GM20000 (cell line): ENCODE measurements at regions not wholly inside any gene's neighbourhood (a gene's known extent, or its start where the extent isn't known, plus 50 kb on each side); places are given as distances from the start of the nearest gene placed in this dataset.

Experiments
- DNase-seq: peaks from one replicate; pipeline ENCODE4 v3.0.0; 2012; ENCODE audit warnings: low spot score
- TF ChIP-seq, protein P1 (sequence below): IDR thresholded peaks from 2 replicates; pipeline ENCODE4 v1.5.1; 2012; ENCODE audit warnings: mild to moderate bottlenecking, control low read depth; ENCODE audit errors: extremely low read depth, missing control alignments

DNA sequence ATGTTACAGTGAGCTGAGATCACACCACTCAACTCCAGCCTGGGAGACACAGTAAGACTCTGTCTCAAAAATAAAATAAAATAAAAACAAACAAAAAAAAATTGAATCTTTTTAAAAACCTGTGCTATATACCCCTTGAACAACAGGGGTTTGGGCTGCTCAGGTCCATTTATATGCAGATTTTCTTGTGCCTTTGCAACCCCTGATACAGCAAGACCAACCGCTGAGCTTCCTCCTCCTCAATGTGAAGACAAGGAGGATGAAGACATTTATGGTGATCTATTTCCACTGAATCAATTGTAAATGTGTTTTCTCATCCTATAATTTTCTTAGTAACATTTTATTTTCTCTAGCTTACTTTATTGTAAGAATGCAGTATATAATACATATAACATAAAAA lies 831.0 kb upstream of the ARPP21 start:
- no peak for DNase-seq

DNA sequence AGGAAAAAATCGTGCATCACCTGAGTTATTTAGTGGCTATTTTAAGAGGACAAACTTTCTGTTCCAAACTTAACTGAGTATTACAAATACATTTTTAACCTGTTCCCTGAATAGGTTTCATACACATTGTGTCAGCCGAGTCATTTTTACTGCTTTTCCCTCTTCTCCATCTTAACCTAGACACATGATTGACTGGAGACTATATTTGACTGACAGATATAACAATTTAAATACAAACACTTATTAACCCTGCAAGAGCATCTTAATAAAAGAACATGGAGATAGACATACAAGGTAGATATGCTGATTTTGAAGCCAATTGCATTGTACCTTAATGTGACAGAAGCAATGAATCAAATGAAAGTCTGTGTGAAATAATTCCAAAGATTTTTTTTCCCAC lies 810.5 kb upstream of the ARPP21 start:
- DNase-seq = no peak
- TF ChIP-seq, protein P1, sequence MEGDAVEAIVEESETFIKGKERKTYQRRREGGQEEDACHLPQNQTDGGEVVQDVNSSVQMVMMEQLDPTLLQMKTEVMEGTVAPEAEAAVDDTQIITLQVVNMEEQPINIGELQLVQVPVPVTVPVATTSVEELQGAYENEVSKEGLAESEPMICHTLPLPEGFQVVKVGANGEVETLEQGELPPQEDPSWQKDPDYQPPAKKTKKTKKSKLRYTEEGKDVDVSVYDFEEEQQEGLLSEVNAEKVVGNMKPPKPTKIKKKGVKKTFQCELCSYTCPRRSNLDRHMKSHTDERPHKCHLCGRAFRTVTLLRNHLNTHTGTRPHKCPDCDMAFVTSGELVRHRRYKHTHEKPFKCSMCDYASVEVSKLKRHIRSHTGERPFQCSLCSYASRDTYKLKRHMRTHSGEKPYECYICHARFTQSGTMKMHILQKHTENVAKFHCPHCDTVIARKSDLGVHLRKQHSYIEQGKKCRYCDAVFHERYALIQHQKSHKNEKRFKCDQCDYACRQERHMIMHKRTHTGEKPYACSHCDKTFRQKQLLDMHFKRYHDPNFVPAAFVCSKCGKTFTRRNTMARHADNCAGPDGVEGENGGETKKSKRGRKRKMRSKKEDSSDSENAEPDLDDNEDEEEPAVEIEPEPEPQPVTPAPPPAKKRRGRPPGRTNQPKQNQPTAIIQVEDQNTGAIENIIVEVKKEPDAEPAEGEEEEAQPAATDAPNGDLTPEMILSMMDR = no peak

More for the DNA sequence above, 831.0 kb upstream of the ARPP21 start:
- TF ChIP-seq, protein P1 = no peak

DNA sequence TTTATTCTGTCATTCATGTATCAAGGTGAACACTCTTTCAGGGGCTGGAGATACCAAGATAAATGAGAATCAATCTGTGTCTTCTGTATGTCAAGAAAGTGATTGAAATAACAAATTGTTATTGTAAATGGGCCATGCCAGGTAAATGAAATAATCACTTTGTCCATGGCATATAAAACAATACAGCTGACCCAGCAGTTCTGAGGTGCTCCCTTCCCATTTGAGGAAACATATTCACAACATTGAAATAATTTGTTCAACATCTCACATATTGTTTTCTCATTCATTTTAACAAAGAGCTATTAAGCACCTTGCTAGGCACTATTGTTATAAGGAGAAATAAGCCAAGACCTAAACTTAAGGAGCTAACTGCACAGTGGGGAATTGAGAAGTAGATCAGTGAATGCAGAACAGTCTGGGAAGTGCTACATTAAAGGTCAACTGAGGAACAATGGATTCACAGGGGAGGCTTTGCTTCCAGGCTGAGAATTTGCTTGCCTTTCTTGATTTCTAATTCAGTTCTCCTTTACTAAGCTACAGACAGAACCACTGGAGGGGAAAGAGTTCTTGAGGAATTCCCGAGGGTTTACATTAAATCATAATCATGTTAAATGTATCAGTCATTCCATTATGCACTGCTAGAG lies 806.3 kb upstream of the ARPP21 start:
- no peak for DNase-seq
- TF ChIP-seq, protein P1 = no peak

DNA sequence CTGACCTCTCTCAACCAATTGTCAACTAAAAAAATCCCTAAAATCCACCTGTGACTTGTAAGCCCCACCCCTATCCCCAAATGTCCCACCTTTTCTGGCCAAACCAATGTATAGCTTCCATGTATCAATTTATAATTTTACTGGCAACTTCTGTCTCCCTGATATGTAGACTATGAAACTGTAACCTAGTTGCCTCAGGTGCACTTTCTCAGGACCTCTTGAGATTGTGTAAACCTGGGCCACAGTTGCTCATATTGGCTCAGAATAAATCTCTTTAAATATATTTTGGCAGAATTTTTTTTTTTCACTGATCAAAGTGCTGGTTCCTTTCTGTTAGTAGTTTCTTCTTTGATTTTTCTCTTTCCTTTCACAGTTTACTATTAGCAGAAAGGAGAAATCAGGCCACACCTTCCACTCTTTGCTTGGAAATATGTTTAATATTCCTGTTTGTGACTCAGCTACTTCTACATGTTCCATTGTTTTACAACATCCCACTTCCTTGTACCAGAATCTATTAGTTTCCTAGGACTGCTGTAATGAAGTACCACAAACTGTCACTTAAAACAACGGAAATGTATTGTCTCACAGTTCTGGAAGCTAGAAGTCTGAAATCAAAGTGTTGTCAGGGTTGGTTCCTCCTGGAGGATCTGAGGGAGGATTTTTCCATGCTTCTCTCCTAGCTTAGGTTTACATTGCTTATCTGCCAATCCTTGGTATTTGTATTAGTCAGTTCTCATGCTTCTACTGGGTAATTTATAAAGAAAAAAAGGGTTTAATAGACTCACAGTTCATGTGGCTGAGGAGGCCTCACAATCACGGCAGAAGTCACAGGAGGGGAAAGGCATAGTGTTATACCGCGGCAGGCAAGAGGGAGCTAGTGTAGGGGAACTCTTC lies 801.2 kb upstream of the ARPP21 start:
- DNase-seq = no peak
- TF ChIP-seq, protein P1 = no peak

DNA sequence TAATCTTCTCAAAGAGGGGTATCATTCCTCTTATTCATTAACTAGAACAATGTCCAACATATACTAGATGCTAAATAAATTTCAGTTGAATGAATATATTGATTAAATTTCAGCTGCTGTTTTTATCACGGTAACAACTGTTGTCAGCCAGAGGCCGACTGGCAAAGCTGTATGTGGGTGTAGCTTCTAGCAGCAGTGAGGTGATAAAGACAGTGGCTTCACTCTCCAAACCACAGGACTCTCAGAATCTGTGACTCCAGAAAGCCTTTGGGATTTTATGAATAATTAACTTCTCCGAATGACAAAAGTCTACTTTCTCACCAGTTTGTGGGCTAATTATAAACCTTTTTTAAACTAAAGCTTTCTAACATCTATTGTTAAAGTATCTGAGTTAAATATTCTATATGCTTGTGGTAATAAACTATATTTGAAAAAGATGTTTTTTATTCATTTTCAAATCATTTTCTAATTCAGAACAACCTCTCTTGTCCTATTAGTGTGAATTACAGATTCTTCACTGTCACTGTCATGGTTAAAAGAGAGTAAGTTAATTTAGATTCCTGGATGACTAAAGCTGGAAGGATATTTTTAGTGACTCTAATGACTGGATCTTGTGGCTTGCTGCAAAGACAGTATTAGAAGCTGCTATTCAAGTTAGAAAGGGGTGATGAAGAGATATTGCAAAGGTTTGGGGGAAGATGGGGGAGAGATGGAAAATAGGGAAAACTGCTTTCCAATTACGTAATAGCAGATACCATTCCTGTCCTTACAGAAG lies 796.4 kb upstream of the ARPP21 start:
- TF ChIP-seq, protein P1 = no peak
- no peak for DNase-seq

DNA sequence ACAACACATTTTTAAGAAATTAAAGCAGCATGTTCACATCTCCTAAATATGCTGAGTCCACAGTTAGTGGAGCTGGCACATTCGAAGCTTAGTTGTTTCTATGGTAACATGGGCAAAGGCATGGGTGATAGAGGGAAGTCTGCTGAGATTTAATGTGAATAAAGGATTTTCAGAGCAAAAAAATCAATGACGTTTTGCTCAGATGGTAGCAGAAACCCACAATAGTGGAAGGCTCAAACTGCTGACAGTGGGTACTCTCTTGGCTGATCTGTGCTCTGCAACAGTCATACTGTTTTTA lies 795.1 kb upstream of the ARPP21 start:
- DNase-seq = no peak
- TF ChIP-seq, protein P1 = no peak

DNA sequence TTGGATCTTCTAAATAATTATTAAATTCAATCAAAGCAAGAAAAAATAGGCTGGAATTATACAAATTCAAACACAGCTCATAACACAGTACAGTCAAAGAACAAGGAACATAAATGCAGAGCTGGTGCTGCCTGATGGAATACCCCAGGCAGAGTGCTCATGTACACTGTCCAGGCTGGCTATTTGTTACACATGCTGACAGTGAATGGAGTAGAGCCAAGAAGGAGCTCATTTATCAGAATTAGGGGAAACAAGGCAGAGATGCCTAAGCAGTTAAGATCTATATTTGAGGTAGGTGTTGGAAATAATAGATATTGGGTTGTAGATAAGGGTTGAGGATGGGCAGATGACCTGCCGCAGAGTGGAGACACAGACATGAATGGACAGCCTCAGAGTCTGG lies 788.2 kb upstream of the ARPP21 start:
- DNase-seq = no peak
- TF ChIP-seq, protein P1 = no peak
